K562 (cell line): ENCODE measurements at regions not wholly inside any gene's neighbourhood (a gene's known extent, or its start where the extent isn't known, plus 50 kb on each side); places are given as distances from the start of the nearest gene placed in this dataset.

Source experiments
- ATAC-seq: fragments of 200-7000 bp; cut with Tn5 transposase; 3 replicates; pipeline ENCODE4 v1.9.1; 2020; ENCODE audit warnings: moderate library complexity
- BruUV-seq: library from RNA; stranded (reverse); fragments of 400-500 nt; replicated peaks from 2 replicates; lab custom pipeline; 2021; lab: Mats Ljungman, UMichigan
- CTCF ChIA-PET: fragments of 300-600 bp; formaldehyde crosslinking; extraction: SDS; loops from one replicate; lab custom pipeline; 2021; ENCODE audit warnings: low intra/inter-chr PET ratio; lab: Yijun Ruan, JAX
- POLR2A ChIA-PET: fragments of 300-600, 350-650 bp; sonication (Branson Sonifier 250); formaldehyde crosslinking; extraction: SDS; loops from one replicate; lab custom pipeline; 2021; ENCODE audit warnings: antibody characterized with exemption, inconsistent platforms; lab: Yijun Ruan, JAX
- DNase-seq, 4 experiments: peaks; one replicate each; pipeline versions ENCODE4 v3.0.0 to v3.0.0-alpha.2; 2011 to 2018; ENCODE audit warnings: low spot score in 3 of 4, mixed read lengths in 3 of 4; ENCODE audit errors: extremely low read depth in 1 of 4
- FAIRE-seq: peaks from 2 replicates; lab custom pipeline; 2011; peaks lifted over from hg19 to GRCh38; lab: Jason Lieb, UNC
- H2AFZ ChIP-seq: 2 replicates; pipeline ENCODE4 v1.6.0; 2011; ENCODE audit warnings: low read depth, low read length, control low read depth, inconsistent platforms
- H3K27ac ChIP-seq: fragments of 200-600 bp; 3 replicates; pipeline ENCODE4 v1.8.0; 2011; ENCODE audit warnings: low read depth, mild to moderate bottlenecking, control low read depth, inconsistent platforms, low read length, moderate library complexity, mixed read lengths; ENCODE audit errors: extremely low read depth
- H3K27me3 ChIP-seq, 2 experiments: fragments of 300-600 bp in 1 of 2; 2 replicates in 1 of 2; 3 replicates in 1 of 2; pipeline versions ENCODE4 v1.6.0 to v1.8.0; 2011; ENCODE audit warnings: inconsistent platforms in 2 of 2, low read length in 2 of 2, mild to moderate bottlenecking in 1 of 2, mixed read lengths in 1 of 2, moderate library complexity in 1 of 2; ENCODE audit not compliant: control insufficient read depth in 2 of 2, insufficient read depth in 2 of 2
- H3K36me3 ChIP-seq: fragments of 300-600 bp; 3 replicates; pipeline ENCODE4 v1.8.0; 2011; ENCODE audit warnings: mild to moderate bottlenecking, low read length, inconsistent platforms; ENCODE audit not compliant: control insufficient read depth, insufficient read depth
- H3K4me1 ChIP-seq, 2 experiments: fragments of 200-600 bp in 1 of 2; replicated peaks in 1 of 2; 2 replicates in 1 of 2; 3 replicates in 1 of 2; pipeline versions ENCODE4 v1.5.1 to v1.8.0; 2011; ENCODE audit warnings: inconsistent platforms in 2 of 2, low read length in 2 of 2, mild to moderate bottlenecking in 1 of 2, mixed read lengths in 1 of 2, moderate library complexity in 1 of 2; ENCODE audit not compliant: control insufficient read depth in 2 of 2, insufficient read depth in 2 of 2
- H3K4me2 ChIP-seq: 2 replicates; pipeline ENCODE4 v1.6.1; 2011; ENCODE audit warnings: low read length, control low read depth, inconsistent platforms, mixed read lengths; ENCODE audit not compliant: insufficient read depth
- H3K4me3 ChIP-seq: fragments of 200-600 bp; sonication (generic), shearing (Covaris generic); 2 replicates; pipeline ENCODE4 v1.5.1; 2016; ENCODE audit warnings: control low read depth, inconsistent platforms
- H3K79me2 ChIP-seq: fragments of 200-600 bp; 3 replicates; pipeline ENCODE4 v1.8.0; 2011; ENCODE audit warnings: low read length, inconsistent platforms; ENCODE audit not compliant: control insufficient read depth, insufficient read depth
- H3K9ac ChIP-seq, 2 experiments: 2 replicates each; pipeline versions ENCODE4 v1.6.0 to v1.6.1; 2011; ENCODE audit warnings: low read depth in 2 of 2, low read length in 2 of 2, control low read depth in 1 of 2, inconsistent platforms in 1 of 2, mild to moderate bottlenecking in 1 of 2, mixed read lengths in 1 of 2; ENCODE audit not compliant: insufficient read depth in 1 of 2
- H3K9me1 ChIP-seq: one replicate; pipeline ENCODE4 v1.6.0; 2011; ENCODE audit warnings: inconsistent platforms, mild to moderate bottlenecking, low read length, moderate library complexity; ENCODE audit not compliant: control insufficient read depth, insufficient read depth
- H3K9me3 ChIP-seq: replicated peaks from 2 replicates; pipeline ENCODE4 v1.5.1; 2011; ENCODE audit warnings: low read depth, low read length, inconsistent platforms; ENCODE audit not compliant: control insufficient read depth, insufficient read depth
- H4K20me1 ChIP-seq: replicated peaks from 2 replicates; pipeline ENCODE4 v1.6.1; 2011; ENCODE audit warnings: low read length, inconsistent platforms, mixed read lengths; ENCODE audit not compliant: control insufficient read depth, insufficient read depth
- CCAR2 ChIP-seq: fragments of 200-400 bp; formaldehyde crosslinking; IDR thresholded peaks from 2 replicates; pipeline ENCODE4 v1.6.1; 2017; ENCODE audit warnings: mild to moderate bottlenecking, low read depth, low read length
- ETV1 ChIP-seq: fragments of 450-650 bp; conservative IDR thresholded peaks from 2 replicates; pipeline ENCODE4 v1.6.1; 2016; ENCODE audit warnings: missing genetic modification characterization, control low read depth, low read depth, missing compliant biosample characterization
- IFI16 ChIP-seq: fragments of 250-450 bp; sonication (Bioruptor Pico); IDR thresholded peaks from 2 replicates; pipeline ENCODE4 v2.1.2; 2022; ENCODE audit warnings: mild to moderate bottlenecking, inconsistent platforms
- MTA1 ChIP-seq: fragments of 450-650 bp; IDR thresholded peaks from 2 replicates; pipeline ENCODE4 v1.6.1; 2017; ENCODE audit warnings: borderline replicate concordance
- PHB2 ChIP-seq: fragments of 450-650 bp; IDR thresholded peaks from 2 replicates; pipeline ENCODE4 v1.6.1; 2017; ENCODE audit warnings: low read depth
- TAF1 ChIP-seq: IDR thresholded peaks from 2 replicates; pipeline ENCODE4 v1.6.1; 2011; ENCODE audit warnings: mild to moderate bottlenecking, low read length, moderate library complexity; ENCODE audit not compliant: insufficient read depth, control insufficient read depth, severe bottlenecking; ENCODE audit errors: extremely low read depth
- TBP ChIP-seq: optimal IDR thresholded peaks from 2 replicates; pipeline ENCODE3; 2011; ENCODE audit warnings: low read depth, low read length, improper control_type of control experiment
- TEAD2 ChIP-seq: fragments of 450-650 bp; IDR thresholded peaks from 2 replicates; pipeline ENCODE4 v1.6.1; 2016; ENCODE audit warnings: missing genetic modification characterization, control low read depth, missing compliant biosample characterization
- ZNF695 ChIP-seq: fragments of 450-650 bp; formaldehyde crosslinking; IDR thresholded peaks from 2 replicates; pipeline ENCODE4 v1.4.0; 2020; ENCODE audit warnings: mild to moderate bottlenecking, moderate library complexity
- WGBS: fragments of 100-300 bp; shearing (Covaris generic); methylation state at CpG from one replicate; pipeline ENCODE4 v1.1.6; 2016; ENCODE audit warnings: low coverage, mixed read lengths; ENCODE audit not compliant: insufficient coverage; ENCODE audit errors: missing lambda C conversion rate; 5-methylcytosine and 5-hydroxymethylcytosine counted together
- in situ Hi-C: fragments of 300-500 bp; cut with MboI; formaldehyde crosslinking; loops from 4 replicates; pipeline ENCODE4 v1.15.0; 2018; ENCODE audit warnings: inconsistent platforms, mixed read lengths
- intact Hi-C: fragments of 100-400 bp; cut with micrococcal nuclease; formaldehyde crosslinking; loops from 2 replicates; pipeline ENCODE4 v1.14.2; 2022
- TF ChIP-seq, protein P1 (sequence below): fragments of 450-650 bp; formaldehyde crosslinking; IDR thresholded peaks from 2 replicates; pipeline ENCODE4 v1.4.0; 2020; ENCODE audit warnings: mild to moderate bottlenecking, moderate library complexity
- TF ChIP-seq, protein P2 (sequence below): fragments of 450-650 bp; IDR thresholded peaks from 2 replicates; pipeline ENCODE4 v1.6.1; 2017; ENCODE audit warnings: antibody characterized with exemption
- TF ChIP-seq, protein P3 (sequence below): fragments of 450-650 bp; formaldehyde crosslinking; IDR thresholded peaks from 2 replicates; pipeline ENCODE4 v1.4.0; 2020; ENCODE audit warnings: mild to moderate bottlenecking, moderate library complexity
- TF ChIP-seq, protein P4 (sequence below), 2 experiments: fragments of 450-650 bp; conservative IDR thresholded peaks; 2 replicates each; pipeline ENCODE4 v1.6.1; 2017; ENCODE audit warnings: mild to moderate bottlenecking in 2 of 2, moderate library complexity in 2 of 2
- TF ChIP-seq, protein P5 (sequence below): fragments of 450-650 bp; formaldehyde crosslinking; IDR thresholded peaks from 2 replicates; pipeline ENCODE4 v1.4.0; 2020; ENCODE audit warnings: mild to moderate bottlenecking, mixed read lengths

DNA sequence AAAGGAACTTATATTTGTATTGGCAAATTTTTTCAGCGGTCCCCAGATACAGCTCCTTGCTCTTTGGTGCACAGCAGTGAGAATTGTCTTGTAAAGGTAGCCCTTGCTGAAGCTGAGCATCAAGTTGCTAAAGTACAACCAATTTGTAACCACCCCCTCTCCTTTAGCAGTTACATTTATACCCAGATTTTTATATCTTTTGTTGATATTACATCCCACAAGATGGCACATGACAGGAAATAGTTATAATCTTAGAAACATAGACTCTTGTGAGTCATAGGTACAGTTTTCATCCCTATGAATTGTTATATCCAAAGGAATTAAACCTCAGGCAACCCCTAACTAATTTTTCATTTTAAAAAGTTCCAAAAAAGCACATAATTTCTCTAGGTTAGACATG, 523.0 kb upstream of the SLITRK1 start (continued):
- TF ChIP-seq ETV1 (tag), result no peak

DNA sequence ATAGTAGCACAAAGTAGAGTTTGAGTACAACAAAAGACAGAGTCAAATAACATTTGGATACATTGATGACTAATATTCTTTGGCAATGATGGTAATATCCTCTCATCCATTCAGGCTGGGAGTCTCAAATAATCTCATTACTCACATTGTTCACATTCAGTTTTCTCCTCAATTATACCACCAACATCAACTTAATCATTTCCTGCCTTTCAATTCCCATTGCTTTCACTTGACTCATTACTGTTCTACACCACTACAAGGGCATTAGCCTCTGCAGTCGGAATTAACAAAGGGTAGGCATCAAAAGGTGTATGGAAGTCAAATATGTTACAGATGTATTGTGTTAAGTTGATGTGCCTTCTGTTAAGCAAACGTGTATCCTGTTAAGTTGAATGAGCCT, 518.4 kb upstream of the SLITRK1 start:
- H3K9me3 ChIP-seq, result no peaks in the 10 kb centered on the region; the same call in 1 of the 2 replicates
- ATAC-seq, result no peak
- DNase-seq, result no peak
- no peak overlapping the region for H3K4me3 ChIP-seq
- WGBS, result 0% methylated on average over 2 of the region's 2 CpGs
- H3K36me3 ChIP-seq, result no peaks in the 10 kb centered on the region
- ChIA-PET CTCF (no interaction called here), POLR2A (no interaction called here)
- H3K27me3 ChIP-seq, result no peaks in the 10 kb centered on the region
- no TSS peak for BruUV-seq
- no peak overlapping the region for H3K27ac ChIP-seq
- in situ Hi-C loops (no loop called here), intact Hi-C loops (no loop called here)
- no peak for FAIRE-seq
- no peak overlapping the region for H3K4me2 ChIP-seq
- H3K9ac ChIP-seq, result no peak overlapping the region
- H2AFZ ChIP-seq, result no peak overlapping the region
- H3K9me1 ChIP-seq, result no peaks in the 10 kb centered on the region
- no peaks in the 10 kb centered on the region for H4K20me1 ChIP-seq
- no peaks in the 10 kb centered on the region for H3K79me2 ChIP-seq
- no peaks in the 10 kb centered on the region for H3K4me1 ChIP-seq
- no peak for TF ChIP-seq CCAR2
- no peak for TF ChIP-seq ZNF695 (CRISPR knock-in tag)
- no peak for TF ChIP-seq MTA1
- TF ChIP-seq, protein P1, sequence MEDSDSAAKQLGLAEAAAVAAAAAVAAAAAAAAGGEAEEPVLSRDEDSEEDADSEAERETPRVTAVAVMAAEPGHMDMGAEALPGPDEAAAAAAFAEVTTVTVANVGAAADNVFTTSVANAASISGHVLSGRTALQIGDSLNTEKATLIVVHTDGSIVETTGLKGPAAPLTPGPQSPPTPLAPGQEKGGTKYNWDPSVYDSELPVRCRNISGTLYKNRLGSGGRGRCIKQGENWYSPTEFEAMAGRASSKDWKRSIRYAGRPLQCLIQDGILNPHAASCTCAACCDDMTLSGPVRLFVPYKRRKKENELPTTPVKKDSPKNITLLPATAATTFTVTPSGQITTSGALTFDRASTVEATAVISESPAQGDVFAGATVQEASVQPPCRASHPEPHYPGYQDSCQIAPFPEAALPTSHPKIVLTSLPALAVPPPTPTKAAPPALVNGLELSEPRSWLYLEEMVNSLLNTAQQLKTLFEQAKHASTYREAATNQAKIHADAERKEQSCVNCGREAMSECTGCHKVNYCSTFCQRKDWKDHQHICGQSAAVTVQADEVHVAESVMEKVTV (CRISPR knock-in tag), result no peak
- TF ChIP-seq, protein P2, sequence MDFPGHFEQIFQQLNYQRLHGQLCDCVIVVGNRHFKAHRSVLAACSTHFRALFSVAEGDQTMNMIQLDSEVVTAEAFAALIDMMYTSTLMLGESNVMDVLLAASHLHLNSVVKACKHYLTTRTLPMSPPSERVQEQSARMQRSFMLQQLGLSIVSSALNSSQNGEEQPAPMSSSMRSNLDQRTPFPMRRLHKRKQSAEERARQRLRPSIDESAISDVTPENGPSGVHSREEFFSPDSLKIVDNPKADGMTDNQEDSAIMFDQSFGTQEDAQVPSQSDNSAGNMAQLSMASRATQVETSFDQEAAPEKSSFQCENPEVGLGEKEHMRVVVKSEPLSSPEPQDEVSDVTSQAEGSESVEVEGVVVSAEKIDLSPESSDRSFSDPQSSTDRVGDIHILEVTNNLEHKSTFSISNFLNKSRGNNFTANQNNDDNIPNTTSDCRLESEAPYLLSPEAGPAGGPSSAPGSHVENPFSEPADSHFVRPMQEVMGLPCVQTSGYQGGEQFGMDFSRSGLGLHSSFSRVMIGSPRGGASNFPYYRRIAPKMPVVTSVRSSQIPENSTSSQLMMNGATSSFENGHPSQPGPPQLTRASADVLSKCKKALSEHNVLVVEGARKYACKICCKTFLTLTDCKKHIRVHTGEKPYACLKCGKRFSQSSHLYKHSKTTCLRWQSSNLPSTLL, result no peak
- no peak for TF ChIP-seq TAF1
- no peak for TF ChIP-seq IFI16 (CRISPR knock-in tag)
- TF ChIP-seq, protein P3, sequence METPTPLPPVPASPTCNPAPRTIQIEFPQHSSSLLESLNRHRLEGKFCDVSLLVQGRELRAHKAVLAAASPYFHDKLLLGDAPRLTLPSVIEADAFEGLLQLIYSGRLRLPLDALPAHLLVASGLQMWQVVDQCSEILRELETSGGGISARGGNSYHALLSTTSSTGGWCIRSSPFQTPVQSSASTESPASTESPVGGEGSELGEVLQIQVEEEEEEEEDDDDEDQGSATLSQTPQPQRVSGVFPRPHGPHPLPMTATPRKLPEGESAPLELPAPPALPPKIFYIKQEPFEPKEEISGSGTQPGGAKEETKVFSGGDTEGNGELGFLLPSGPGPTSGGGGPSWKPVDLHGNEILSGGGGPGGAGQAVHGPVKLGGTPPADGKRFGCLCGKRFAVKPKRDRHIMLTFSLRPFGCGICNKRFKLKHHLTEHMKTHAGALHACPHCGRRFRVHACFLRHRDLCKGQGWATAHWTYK (CRISPR knock-in tag), result no peak
- no peak for TF ChIP-seq TBP
- TF ChIP-seq, protein P4, sequence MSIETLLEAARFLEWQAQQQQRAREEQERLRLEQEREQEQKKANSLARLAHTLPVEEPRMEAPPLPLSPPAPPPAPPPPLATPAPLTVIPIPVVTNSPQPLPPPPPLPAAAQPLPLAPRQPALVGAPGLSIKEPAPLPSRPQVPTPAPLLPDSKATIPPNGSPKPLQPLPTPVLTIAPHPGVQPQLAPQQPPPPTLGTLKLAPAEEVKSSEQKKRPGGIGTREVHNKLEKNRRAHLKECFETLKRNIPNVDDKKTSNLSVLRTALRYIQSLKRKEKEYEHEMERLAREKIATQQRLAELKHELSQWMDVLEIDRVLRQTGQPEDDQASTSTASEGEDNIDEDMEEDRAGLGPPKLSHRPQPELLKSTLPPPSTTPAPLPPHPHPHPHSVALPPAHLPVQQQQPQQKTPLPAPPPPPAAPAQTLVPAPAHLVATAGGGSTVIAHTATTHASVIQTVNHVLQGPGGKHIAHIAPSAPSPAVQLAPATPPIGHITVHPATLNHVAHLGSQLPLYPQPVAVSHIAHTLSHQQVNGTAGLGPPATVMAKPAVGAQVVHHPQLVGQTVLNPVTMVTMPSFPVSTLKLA (conservative IDR thresholded peaks at IDR 0.05), result no peak
- TF ChIP-seq PHB2, result no peak
- TF ChIP-seq TEAD2 (tag), result no peak
- TF ChIP-seq, protein P5, sequence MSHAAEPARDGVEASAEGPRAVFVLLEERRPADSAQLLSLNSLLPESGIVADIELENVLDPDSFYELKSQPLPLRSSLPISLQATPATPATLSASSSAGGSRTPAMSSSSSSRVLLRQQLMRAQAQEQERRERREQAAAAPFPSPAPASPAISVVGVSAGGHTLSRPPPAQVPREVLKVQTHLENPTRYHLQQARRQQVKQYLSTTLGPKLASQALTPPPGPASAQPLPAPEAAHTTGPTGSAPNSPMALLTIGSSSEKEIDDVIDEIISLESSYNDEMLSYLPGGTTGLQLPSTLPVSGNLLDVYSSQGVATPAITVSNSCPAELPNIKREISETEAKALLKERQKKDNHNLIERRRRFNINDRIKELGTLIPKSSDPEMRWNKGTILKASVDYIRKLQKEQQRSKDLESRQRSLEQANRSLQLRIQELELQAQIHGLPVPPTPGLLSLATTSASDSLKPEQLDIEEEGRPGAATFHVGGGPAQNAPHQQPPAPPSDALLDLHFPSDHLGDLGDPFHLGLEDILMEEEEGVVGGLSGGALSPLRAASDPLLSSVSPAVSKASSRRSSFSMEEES (CRISPR knock-in tag), result no peak
